NT2/D1 (cell line): ENCODE measurements at regions not wholly inside any gene's neighbourhood (a gene's known extent, or its start where the extent isn't known, plus 50 kb on each side); places are given as distances from the start of the nearest gene placed in this dataset.

ENCODE experiments used
- SUZ12 ChIP-seq: IDR thresholded peaks from 2 replicates; pipeline ENCODE4 v1.6.1; 2011; ENCODE audit not compliant: insufficient read length, insufficient read depth; ENCODE audit errors: extremely low read depth
- YY1 ChIP-seq: IDR thresholded peaks from 2 replicates; pipeline ENCODE4 v1.6.1; 2011; ENCODE audit not compliant: insufficient read length, insufficient read depth
- ZNF274 ChIP-seq: IDR thresholded peaks from 2 replicates; pipeline ENCODE4 v1.6.1; 2011; ENCODE audit warnings: mild to moderate bottlenecking, low read depth, low read length

DNA sequence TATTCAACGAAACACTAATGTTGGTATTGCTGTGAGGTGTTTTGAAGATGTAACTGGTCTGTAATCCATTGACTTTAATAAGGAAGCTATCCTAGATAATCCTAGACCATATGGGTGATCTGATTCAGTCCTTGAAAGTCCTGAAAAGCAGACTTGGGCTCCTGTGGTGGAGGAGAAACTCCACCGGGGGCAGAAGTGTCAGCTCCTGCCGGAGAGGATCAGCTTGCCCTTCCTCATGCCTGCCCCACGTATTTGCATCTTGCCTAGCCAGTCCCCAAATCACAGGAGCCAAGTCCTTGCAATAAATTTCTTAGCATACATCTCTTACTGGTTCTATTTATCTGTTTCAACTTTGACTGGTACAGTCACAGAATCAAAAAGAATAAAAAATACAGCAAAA, 144.2 kb upstream of the DLGAP1 start:
- no peak for TF ChIP-seq ZNF274
- no peak for TF ChIP-seq YY1
- no peak for TF ChIP-seq SUZ12
